ENCODE measurements at regions not wholly inside any gene's neighbourhood (a gene's known extent, or its start where the extent isn't known, plus 50 kb on each side); places are given as distances from the start of the nearest gene placed in this dataset.

- TF ChIP-seq CTCF (IDR thresholded peaks at IDR 0.05 in 2 of 3, conservative IDR thresholded peaks at IDR 0.05 in 1 of 3; ENCODE audit: control insufficient read depth in 2 of 3, extremely low read depth in 1 of 3, insufficient read depth in 1 of 3, low read depth in 3 of 3, low read length in 3 of 3): no peak
- no peak for TF ChIP-seq JUND (IDR thresholded peaks at IDR 0.05; ENCODE audit: low read depth, low read length)
- no peak for TF ChIP-seq USF2 (IDR thresholded peaks at IDR 0.05; ENCODE audit: borderline replicate concordance, low read depth, low read length)
Observed at GRCh38 chr2:42872721-42873120, 80.3 kb upstream of the HAAO start.
